GM12865 (cell line): ENCODE measurements at regions not wholly inside any gene's neighbourhood (a gene's known extent, or its start where the extent isn't known, plus 50 kb on each side); places are given as distances from the start of the nearest gene placed in this dataset.

Experiments
- DNase-seq: peaks from one replicate; pipeline ENCODE4 v3.0.0; 2010; ENCODE audit warnings: low read depth
- H3K4me3 ChIP-seq: 2 replicates; pipeline ENCODE4 v1.5.1; 2011; ENCODE audit warnings: mild to moderate bottlenecking, low read depth, low read length, control low read depth
- TF ChIP-seq, protein P1 (sequence below): IDR thresholded peaks from 2 replicates; pipeline ENCODE4 v1.5.1; 2011; ENCODE audit warnings: low read length, control low read depth, low read depth, inconsistent platforms; ENCODE audit not compliant: insufficient read depth; ENCODE audit errors: missing control alignments

DNA sequence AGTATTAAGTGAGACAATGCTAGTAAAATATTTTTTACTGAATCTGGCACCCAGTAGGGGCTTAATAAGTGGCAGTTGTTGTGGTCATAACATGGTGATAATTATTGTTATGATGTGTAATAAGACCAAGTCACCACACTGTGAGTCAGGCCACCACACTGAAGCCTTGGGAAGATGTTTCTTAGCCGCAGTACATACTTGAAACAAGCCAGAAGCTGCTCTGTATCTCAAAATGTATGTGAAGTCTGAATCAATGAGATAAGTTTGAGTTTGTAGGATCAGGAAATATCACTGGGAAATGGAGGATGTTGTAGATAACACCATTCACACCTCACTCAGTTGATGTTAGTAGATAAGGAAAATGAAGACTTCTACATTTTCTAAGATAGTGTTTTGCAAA lies 51.3 kb upstream of the PTPN3 start:
- no peak for DNase-seq
- no peak overlapping the region for H3K4me3 ChIP-seq
- TF ChIP-seq, protein P1, sequence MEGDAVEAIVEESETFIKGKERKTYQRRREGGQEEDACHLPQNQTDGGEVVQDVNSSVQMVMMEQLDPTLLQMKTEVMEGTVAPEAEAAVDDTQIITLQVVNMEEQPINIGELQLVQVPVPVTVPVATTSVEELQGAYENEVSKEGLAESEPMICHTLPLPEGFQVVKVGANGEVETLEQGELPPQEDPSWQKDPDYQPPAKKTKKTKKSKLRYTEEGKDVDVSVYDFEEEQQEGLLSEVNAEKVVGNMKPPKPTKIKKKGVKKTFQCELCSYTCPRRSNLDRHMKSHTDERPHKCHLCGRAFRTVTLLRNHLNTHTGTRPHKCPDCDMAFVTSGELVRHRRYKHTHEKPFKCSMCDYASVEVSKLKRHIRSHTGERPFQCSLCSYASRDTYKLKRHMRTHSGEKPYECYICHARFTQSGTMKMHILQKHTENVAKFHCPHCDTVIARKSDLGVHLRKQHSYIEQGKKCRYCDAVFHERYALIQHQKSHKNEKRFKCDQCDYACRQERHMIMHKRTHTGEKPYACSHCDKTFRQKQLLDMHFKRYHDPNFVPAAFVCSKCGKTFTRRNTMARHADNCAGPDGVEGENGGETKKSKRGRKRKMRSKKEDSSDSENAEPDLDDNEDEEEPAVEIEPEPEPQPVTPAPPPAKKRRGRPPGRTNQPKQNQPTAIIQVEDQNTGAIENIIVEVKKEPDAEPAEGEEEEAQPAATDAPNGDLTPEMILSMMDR, result no peak

DNA sequence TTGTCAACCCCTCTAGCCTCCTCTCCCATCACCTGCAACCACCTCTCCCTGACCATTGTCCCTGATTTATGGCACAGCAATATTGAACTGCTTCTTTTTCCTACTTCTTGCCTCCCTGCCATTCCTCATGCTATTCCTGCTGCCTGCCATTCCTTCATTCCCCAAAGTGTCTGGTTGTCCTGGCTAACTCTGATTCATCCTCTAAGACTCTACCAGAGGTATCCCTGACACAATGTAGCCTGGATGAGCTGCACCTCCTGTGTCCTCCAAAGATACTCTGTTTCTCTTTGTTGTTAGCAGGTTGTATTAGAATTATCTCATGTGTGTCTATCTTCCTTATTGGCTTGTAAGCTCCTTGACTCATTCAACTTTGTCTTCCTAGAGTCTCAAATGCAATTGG lies 53.5 kb upstream of the PTPN3 start:
- no peak overlapping the region for H3K4me3 ChIP-seq
- DNase-seq, result no peak
- TF ChIP-seq, protein P1, result no peak

DNA sequence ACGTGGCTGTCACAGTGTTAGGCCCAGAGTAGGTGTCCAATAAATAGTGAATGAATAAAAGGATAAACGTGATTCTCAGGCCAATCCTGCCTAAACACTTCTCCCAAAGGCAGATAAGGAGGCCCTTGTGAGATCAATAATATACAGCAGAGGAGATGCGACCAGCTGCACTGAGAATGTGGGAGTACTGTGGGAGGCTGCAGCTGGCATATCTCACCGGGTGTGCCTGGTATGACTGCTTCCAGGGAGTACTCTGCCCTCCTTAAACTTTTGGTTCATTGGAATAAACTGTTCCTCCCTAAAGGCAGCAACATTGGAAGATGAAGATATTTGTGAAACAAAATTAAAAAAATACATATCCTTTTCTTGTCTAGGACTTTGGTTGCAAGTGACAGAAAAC lies 57.1 kb upstream of the PTPN3 start:
- TF ChIP-seq, protein P1, result no peak
- DNase-seq, result no peak
- no peak overlapping the region for H3K4me3 ChIP-seq

DNA sequence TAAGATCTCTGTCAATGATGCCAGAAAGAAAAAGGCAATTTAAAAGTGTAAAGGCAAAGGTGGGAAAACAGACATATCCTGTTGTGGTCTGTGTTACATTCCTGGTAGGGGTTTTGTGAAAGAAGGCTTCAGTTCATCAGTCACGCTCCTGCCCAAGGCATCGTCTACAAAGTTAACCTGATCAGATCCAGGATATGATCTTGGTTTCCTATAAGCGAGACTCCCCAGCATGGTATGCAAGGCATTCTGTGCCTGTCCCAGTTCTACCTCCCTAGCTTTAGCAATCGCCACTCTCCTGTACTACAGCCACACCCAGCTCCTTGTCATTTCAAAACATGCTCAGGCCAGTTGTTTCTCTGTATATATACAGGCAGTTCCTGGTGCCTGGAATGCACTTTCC lies 58.0 kb upstream of the PTPN3 start:
- no peak overlapping the region for H3K4me3 ChIP-seq
- TF ChIP-seq, protein P1, result no peak
- no peak for DNase-seq

DNA sequence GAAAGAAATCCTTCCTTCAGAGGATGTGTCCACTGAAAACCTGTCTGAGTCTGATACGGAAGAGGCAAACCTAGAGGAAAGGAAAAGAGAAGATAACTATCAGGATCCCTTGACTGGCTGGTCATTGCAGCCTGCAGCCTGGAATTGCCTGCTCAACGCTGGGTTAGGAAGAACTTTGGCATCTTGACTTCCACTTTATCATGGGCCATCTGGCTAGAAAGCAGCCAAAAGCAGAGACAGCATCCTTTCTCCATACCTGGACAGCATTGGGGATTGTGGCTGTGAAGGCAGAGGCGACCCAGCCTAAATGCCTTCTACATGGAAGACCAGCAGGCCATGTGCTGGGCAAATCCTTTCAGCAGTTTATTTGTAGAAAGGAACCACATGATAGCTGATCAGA lies 58.7 kb upstream of the PTPN3 start:
- no peak for DNase-seq
- H3K4me3 ChIP-seq, result no peak overlapping the region
- TF ChIP-seq, protein P1, result no peak

DNA sequence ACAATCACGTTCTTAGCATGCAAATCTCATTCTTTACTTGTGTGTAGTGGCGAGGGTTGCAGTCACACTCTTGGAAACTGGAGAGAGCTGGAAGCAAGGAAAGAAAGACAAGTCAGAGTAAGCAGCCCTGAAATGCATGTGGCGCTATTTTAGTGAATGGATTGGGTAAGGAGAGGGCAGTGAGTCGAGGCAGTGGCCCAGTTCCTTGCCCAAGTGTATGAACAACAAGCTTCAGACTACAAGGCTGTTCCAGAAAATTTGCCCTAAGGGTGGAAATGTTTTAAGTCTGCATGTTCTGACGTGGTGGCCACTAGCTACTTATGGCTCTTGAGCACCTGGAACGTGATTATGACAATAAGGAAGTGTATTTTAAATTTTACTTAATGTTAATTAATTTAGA lies 59.4 kb upstream of the PTPN3 start:
- no peak overlapping the region for H3K4me3 ChIP-seq
- TF ChIP-seq, protein P1, result no peak
- no peak for DNase-seq

DNA sequence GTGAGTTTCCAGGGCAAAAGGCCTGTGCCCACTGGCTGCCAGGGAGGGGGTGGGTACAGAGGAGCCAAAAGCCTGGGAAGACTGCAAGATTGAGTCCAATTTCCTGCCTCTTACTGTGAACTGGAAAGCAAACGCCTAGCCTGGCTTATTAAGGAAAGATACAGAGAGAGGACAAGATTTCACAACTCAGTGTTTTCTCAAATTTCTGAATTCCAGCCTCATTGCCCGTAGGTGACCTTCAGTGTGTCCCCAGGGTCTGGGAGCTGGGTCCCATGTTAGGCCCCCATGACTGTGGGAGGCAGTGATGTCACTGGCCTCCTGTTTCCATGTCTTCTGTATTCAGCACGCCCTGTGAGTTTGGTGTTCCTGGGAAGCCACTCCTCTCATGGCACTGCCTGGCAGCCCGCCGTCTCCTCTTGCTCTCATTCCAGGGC lies 60.6 kb upstream of the PTPN3 start:
- no peak for DNase-seq
- TF ChIP-seq, protein P1, result no peak
- H3K4me3 ChIP-seq, result no peak overlapping the region
